Endodermal cell (in vitro differentiated cells): ENCODE measurements at regions not wholly inside any gene's neighbourhood (a gene's known extent, or its start where the extent isn't known, plus 50 kb on each side); places are given as distances from the start of the nearest gene placed in this dataset.

Experiments used
- DNase-seq: peaks from one replicate; pipeline ENCODE4 v3.0.0-alpha.2; 2017
- H3K27ac ChIP-seq: 2 replicates; pipeline ENCODE4 v1.5.1; 2013; ENCODE audit warnings: mild to moderate bottlenecking, low read depth, low read length, moderate library complexity
- H3K27me3 ChIP-seq: 2 replicates; pipeline ENCODE4 v1.6.1; 2013; ENCODE audit warnings: mild to moderate bottlenecking, low read length, moderate library complexity; ENCODE audit not compliant: insufficient read depth, control insufficient read depth, poor library complexity, severe bottlenecking
- H3K36me3 ChIP-seq: 2 replicates; pipeline ENCODE4 v1.7.0; 2013; ENCODE audit warnings: mild to moderate bottlenecking, low read length, moderate library complexity; ENCODE audit not compliant: control insufficient read depth, insufficient read depth
- H3K4me1 ChIP-seq: one replicate; pipeline ENCODE4 v1.7.0; 2013; ENCODE audit warnings: low read length; ENCODE audit not compliant: control insufficient read depth, insufficient read depth
- H3K4me3 ChIP-seq: 2 replicates; pipeline ENCODE4 v1.5.1; 2013; ENCODE audit warnings: mild to moderate bottlenecking, low read length, moderate library complexity
- H3K9ac ChIP-seq: 2 replicates; pipeline ENCODE4 v1.6.1; 2013; ENCODE audit warnings: mild to moderate bottlenecking, low read length, moderate library complexity; ENCODE audit not compliant: poor library complexity, severe bottlenecking; ENCODE audit errors: extremely low read depth
- H3K9me3 ChIP-seq: 2 replicates; pipeline ENCODE4 v1.6.1; 2013; ENCODE audit warnings: mild to moderate bottlenecking, low read length, moderate library complexity; ENCODE audit not compliant: control insufficient read depth
- H3K27ac Mint-ChIP-seq: 2 replicates; pipeline ENCODE4 v1.8.0; 2020; ENCODE audit warnings: mixed read lengths
- H3K27me3 Mint-ChIP-seq: 2 replicates; pipeline ENCODE4 v1.8.0; 2021; ENCODE audit warnings: mild to moderate bottlenecking, mixed read lengths; ENCODE audit not compliant: insufficient read depth
- H3K36me3 Mint-ChIP-seq: 2 replicates; pipeline ENCODE4 v1.8.0; 2020; ENCODE audit warnings: low read depth, mixed read lengths
- H3K4me1 Mint-ChIP-seq: 2 replicates; pipeline ENCODE4 v1.8.0; 2020; ENCODE audit warnings: mixed read lengths
- H3K4me3 Mint-ChIP-seq: 2 replicates; pipeline ENCODE4 v1.8.0; 2020; ENCODE audit warnings: mild to moderate bottlenecking, moderate library complexity, mixed read lengths
- H3K9me3 Mint-ChIP-seq: 2 replicates; pipeline ENCODE4 v1.8.0; 2020; ENCODE audit warnings: mild to moderate bottlenecking, mixed read lengths
- WGBS, 2 experiments: methylation state at CpG; one replicate each; pipeline versions ENCODE4 v1.1.5 to v1.1.7; 2013; ENCODE audit warnings: missing lambda C conversion rate in 2 of 2, mixed read lengths in 1 of 2; ENCODE audit not compliant: insufficient coverage in 1 of 2, insufficient read length in 1 of 2; 5-methylcytosine and 5-hydroxymethylcytosine counted together
- TF ChIP-seq, protein P1 (sequence below): fragments of 200-600 bp; sonication (generic); conservative IDR thresholded peaks from 2 replicates; pipeline ENCODE4 v1.5.0; 2021; ENCODE audit warnings: antibody characterized with exemption, mild to moderate bottlenecking

DNA sequence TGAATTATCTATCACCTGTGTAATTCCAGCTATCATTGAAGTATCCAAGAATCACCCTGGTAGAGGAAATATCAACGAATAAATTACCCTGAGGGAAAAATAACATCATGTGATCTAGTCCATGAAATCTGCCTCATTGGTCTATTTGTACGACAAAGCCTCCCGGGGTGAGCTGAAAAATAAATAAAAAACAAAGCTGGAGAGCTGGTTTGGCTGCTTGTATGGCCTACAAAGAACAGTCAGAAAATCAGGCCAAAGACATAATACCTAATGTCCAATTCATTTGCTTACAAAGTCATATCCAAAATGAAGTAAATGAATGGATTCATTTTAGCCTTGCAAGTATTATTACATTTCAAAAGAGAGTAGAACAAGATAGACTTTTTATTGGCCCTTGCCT is 449.9 kb downstream of the KLF12 start:
- Mint-ChIP-seq H3K4me1 (peaks cover 8% of the 10 kb centered on the region), H3K27me3 (no peaks in the 10 kb centered on the region), H3K4me3 (no peak overlapping the region), H3K27ac (no peak overlapping the region), H3K36me3 (peaks cover 5% of the 10 kb centered on the region), H3K9me3 (no peaks in the 10 kb centered on the region)
- Histone ChIP-seq H3K4me3 (no peak overlapping the region), H3K4me1 (peaks cover 3% of the 10 kb centered on the region), H3K9ac (no peak overlapping the region), H3K27ac (no peak overlapping the region), H3K36me3 (no peaks in the 10 kb centered on the region), H3K9me3 (no peaks in the 10 kb centered on the region), H3K27me3 (no peaks in the 10 kb centered on the region)
- 92 to 100% methylated on average over 2 to 3 of the region's 3 CpGs for WGBS, 2 experiments
- TF ChIP-seq, protein P1, sequence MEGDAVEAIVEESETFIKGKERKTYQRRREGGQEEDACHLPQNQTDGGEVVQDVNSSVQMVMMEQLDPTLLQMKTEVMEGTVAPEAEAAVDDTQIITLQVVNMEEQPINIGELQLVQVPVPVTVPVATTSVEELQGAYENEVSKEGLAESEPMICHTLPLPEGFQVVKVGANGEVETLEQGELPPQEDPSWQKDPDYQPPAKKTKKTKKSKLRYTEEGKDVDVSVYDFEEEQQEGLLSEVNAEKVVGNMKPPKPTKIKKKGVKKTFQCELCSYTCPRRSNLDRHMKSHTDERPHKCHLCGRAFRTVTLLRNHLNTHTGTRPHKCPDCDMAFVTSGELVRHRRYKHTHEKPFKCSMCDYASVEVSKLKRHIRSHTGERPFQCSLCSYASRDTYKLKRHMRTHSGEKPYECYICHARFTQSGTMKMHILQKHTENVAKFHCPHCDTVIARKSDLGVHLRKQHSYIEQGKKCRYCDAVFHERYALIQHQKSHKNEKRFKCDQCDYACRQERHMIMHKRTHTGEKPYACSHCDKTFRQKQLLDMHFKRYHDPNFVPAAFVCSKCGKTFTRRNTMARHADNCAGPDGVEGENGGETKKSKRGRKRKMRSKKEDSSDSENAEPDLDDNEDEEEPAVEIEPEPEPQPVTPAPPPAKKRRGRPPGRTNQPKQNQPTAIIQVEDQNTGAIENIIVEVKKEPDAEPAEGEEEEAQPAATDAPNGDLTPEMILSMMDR = no peak
- DNase-seq = no peak

DNA sequence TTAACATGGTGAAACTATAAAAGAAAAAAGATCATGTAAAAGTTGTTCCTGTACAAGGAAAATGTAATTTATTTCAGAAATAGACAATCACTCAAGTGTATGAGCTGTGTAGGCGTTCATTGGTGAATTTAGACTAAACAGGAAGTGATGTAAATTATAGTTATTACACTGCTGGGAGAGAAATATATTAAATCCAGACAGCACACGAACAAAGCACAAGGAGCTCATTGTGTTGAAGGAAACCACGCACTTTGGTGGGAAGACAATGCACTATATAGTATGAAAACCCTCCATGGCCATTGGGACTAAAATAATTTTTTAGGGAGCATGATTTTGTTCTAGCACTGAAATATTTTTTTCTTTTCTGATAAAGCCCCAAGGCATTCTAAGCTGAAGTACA is 450.5 kb downstream of the KLF12 start:
- H3K27ac ChIP-seq = no peak overlapping the region
- no peaks in the 10 kb centered on the region for H3K9me3 Mint-ChIP-seq
- peaks cover 5% of the 10 kb centered on the region for H3K36me3 Mint-ChIP-seq
- 89 to 90% methylated on average over 2 to 3 of the region's 3 CpGs for WGBS, 2 experiments
- no peak overlapping the region for H3K4me3 ChIP-seq
- no peaks in the 10 kb centered on the region for H3K27me3 ChIP-seq
- H3K27ac Mint-ChIP-seq = no peak overlapping the region
- TF ChIP-seq, protein P1 = no peak
- DNase-seq = no peak
- no peaks in the 10 kb centered on the region for H3K9me3 ChIP-seq
- H3K9ac ChIP-seq = no peak overlapping the region
- H3K27me3 Mint-ChIP-seq = no peaks in the 10 kb centered on the region
- H3K36me3 ChIP-seq = no peaks in the 10 kb centered on the region
- H3K4me3 Mint-ChIP-seq = no peak overlapping the region
- peaks cover 8% of the 10 kb centered on the region for H3K4me1 Mint-ChIP-seq
- H3K4me1 ChIP-seq = peaks cover 3% of the 10 kb centered on the region

DNA sequence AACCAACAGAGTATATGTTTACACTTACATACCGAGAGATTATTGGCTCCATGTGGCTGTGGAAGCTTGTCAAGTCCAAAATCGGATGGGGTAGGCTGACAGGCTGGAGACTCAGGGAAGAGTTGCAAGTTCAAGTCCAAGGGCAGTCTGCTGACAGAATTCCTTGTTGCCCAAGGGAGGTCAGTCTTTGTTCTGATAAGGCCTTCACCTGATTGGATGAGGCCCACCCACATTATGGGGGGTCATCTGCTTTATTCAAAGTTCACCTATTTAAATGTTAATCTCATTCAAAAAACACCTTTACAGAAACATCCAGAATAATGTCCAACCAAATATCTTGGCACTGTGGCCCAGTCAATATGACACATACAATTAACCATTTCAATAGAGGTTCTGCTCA is 452.4 kb downstream of the KLF12 start:
- Mint-ChIP-seq H3K9me3 (no peaks in the 10 kb centered on the region), H3K4me1 (peaks cover 19% of the 10 kb centered on the region), H3K36me3 (peaks cover 5% of the 10 kb centered on the region), H3K27ac (no peak overlapping the region), H3K4me3 (no peak overlapping the region), H3K27me3 (no peaks in the 10 kb centered on the region)
- 80 to 91% methylated on average over 1 to 2 of the region's 2 CpGs for WGBS, 2 experiments
- no peak overlapping the region for H3K9ac ChIP-seq
- TF ChIP-seq, protein P1 = no peak
- no peak overlapping the region for H3K4me3 ChIP-seq
- no peaks in the 10 kb centered on the region for H3K9me3 ChIP-seq
- peaks cover 3% of the 10 kb centered on the region for H3K4me1 ChIP-seq
- no peaks in the 10 kb centered on the region for H3K36me3 ChIP-seq
- no peak for DNase-seq
- H3K27ac ChIP-seq = no peak overlapping the region
- no peaks in the 10 kb centered on the region for H3K27me3 ChIP-seq
